IMR-90 (cell line): ENCODE measurements at regions not wholly inside any gene's neighbourhood (a gene's known extent, or its start where the extent isn't known, plus 50 kb on each side); places are given as distances from the start of the nearest gene placed in this dataset.

Experiments used
- ATAC-seq: fragments of 200-7000 bp; cut with Tn5 transposase; 2 replicates; pipeline ENCODE4 v1.9.1; 2020; ENCODE audit warnings: low read depth, mild to moderate bottlenecking, moderate library complexity
- BruUV-seq: library from RNA; stranded (reverse); fragments of 400-500 nt; replicated peaks from 2 replicates; lab custom pipeline; 2021; lab: Mats Ljungman, UMichigan
- CTCF ChIA-PET: fragments of 300-600 bp; formaldehyde crosslinking; extraction: SDS; loops from one replicate; lab custom pipeline; 2021; ENCODE audit warnings: antibody characterized with exemption; lab: Yijun Ruan, JAX
- POLR2A ChIA-PET: fragments of 300-600 bp; sonication (Branson Sonifier 250); formaldehyde crosslinking; loops from one replicate; lab custom pipeline; 2022; ENCODE audit warnings: antibody characterized with exemption; ENCODE audit not compliant: unreplicated experiment; lab: Charles Lee
- DNase-seq: peaks from one replicate; pipeline ENCODE4 v3.0.0; 2013
- H2AFZ ChIP-seq: replicated peaks from 2 replicates; pipeline ENCODE3; 2013; ENCODE audit warnings: low read length, mild to moderate bottlenecking; ENCODE audit not compliant: poor library complexity
- H2AK5ac ChIP-seq: 2 replicates; pipeline ENCODE4 v1.6.1; 2013; ENCODE audit warnings: low read depth, low read length, inconsistent platforms
- H2AK9ac ChIP-seq: replicated peaks from 2 replicates; pipeline ENCODE3; 2013; ENCODE audit warnings: mild to moderate bottlenecking, low read depth, low read length, moderate library complexity; ENCODE audit not compliant: poor library complexity
- H2BK120ac ChIP-seq: 2 replicates; pipeline ENCODE4 v1.6.1; 2013; ENCODE audit warnings: low read depth, low read length, inconsistent platforms
- H2BK15ac ChIP-seq: 3 replicates; pipeline ENCODE4 v1.6.1; 2013; ENCODE audit warnings: low read depth, low read length, inconsistent platforms
- H2BK20ac ChIP-seq: 2 replicates; pipeline ENCODE4 v1.6.1; 2013; ENCODE audit warnings: low read depth, mild to moderate bottlenecking, inconsistent platforms, low read length, moderate library complexity
- H2BK5ac ChIP-seq: 2 replicates; pipeline ENCODE4 v1.6.1; 2013; ENCODE audit warnings: mild to moderate bottlenecking, low read depth, low read length, inconsistent platforms; ENCODE audit not compliant: poor library complexity, severe bottlenecking
- H3K14ac ChIP-seq: replicated peaks from 2 replicates; pipeline ENCODE4 v1.6.1; 2013; ENCODE audit warnings: low read depth, low read length, inconsistent platforms
- H3K18ac ChIP-seq: 2 replicates; pipeline ENCODE4 v1.6.1; 2013; ENCODE audit warnings: low read depth, low read length, control low read depth
- H3K23ac ChIP-seq: 2 replicates; pipeline ENCODE4 v1.6.1; 2013; ENCODE audit warnings: low read depth, low read length, inconsistent platforms
- H3K27ac ChIP-seq: 2 replicates; pipeline ENCODE4 v1.5.1; 2013; ENCODE audit warnings: mild to moderate bottlenecking, control low read depth, low read length; ENCODE audit not compliant: insufficient read depth
- H3K27me3 ChIP-seq: 2 replicates; pipeline ENCODE4 v1.6.1; 2013; ENCODE audit warnings: low read length; ENCODE audit not compliant: control insufficient read depth, insufficient read depth
- H3K36me3 ChIP-seq: 2 replicates; pipeline ENCODE4 v1.6.1; 2013; ENCODE audit warnings: low read length, mixed read lengths; ENCODE audit not compliant: control insufficient read depth, insufficient read depth
- H3K4ac ChIP-seq: 2 replicates; pipeline ENCODE4 v1.6.1; 2013; ENCODE audit warnings: low read depth, low read length, inconsistent platforms
- H3K4me1 ChIP-seq: 2 replicates; pipeline ENCODE4 v1.6.1; 2013; ENCODE audit warnings: low read length, mixed read lengths; ENCODE audit not compliant: control insufficient read depth, insufficient read depth
- H3K4me2 ChIP-seq: 2 replicates; pipeline ENCODE4 v1.6.1; 2013; ENCODE audit warnings: low read depth, mild to moderate bottlenecking, control low read depth, low read length, moderate library complexity
- H3K4me3 ChIP-seq: 2 replicates; pipeline ENCODE4 v1.5.1; 2013; ENCODE audit warnings: low read depth, mild to moderate bottlenecking, control low read depth, low read length, moderate library complexity; ENCODE audit not compliant: insufficient read depth
- H3K56ac ChIP-seq: 2 replicates; pipeline ENCODE4 v1.6.1; 2013; ENCODE audit warnings: low read length, inconsistent platforms; ENCODE audit not compliant: insufficient read depth; ENCODE audit errors: extremely low read depth
- H3K79me1 ChIP-seq, 2 experiments: 2 replicates each; pipeline ENCODE4 v1.6.1; 2013; ENCODE audit warnings: low read length in 2 of 2, inconsistent platforms in 1 of 2, low read depth in 1 of 2
- H3K9ac ChIP-seq: 2 replicates; pipeline ENCODE4 v1.6.1; 2013; ENCODE audit warnings: low read depth, low read length, control low read depth
- H3K9me1 ChIP-seq: 2 replicates; pipeline ENCODE4 v1.6.1; 2013; ENCODE audit warnings: low read length, inconsistent platforms; ENCODE audit not compliant: insufficient read depth
- H3K9me3 ChIP-seq: 2 replicates; pipeline ENCODE4 v1.6.1; 2013; ENCODE audit warnings: low read length; ENCODE audit not compliant: control insufficient read depth, insufficient read depth
- H4K20me1 ChIP-seq: 2 replicates; pipeline ENCODE4 v1.6.1; 2013; ENCODE audit warnings: low read length, inconsistent platforms; ENCODE audit not compliant: insufficient read depth
- H4K5ac ChIP-seq: 2 replicates; pipeline ENCODE4 v1.6.1; 2013; ENCODE audit warnings: mild to moderate bottlenecking, low read depth, low read length, control low read depth
- H4K8ac ChIP-seq, 2 experiments: 2 replicates each; pipeline ENCODE4 v1.6.1; 2013; ENCODE audit warnings: low read depth in 2 of 2, low read length in 2 of 2, control low read depth in 1 of 2, inconsistent platforms in 1 of 2
- H4K91ac ChIP-seq: 2 replicates; pipeline ENCODE4 v1.6.1; 2013; ENCODE audit warnings: low read depth, low read length, inconsistent platforms; ENCODE audit not compliant: insufficient read depth
- MAFK ChIP-seq: IDR thresholded peaks from 2 replicates; pipeline ENCODE4 v1.6.1; 2012; ENCODE audit warnings: low read depth, low read length, improper control_type of control experiment
- MAZ ChIP-seq: IDR thresholded peaks from 2 replicates; pipeline ENCODE4 v1.6.1; 2012; ENCODE audit warnings: low read depth, mild to moderate bottlenecking, low read length, improper control_type of control experiment, moderate library complexity, borderline replicate concordance
- RCOR1 ChIP-seq: IDR thresholded peaks from 2 replicates; pipeline ENCODE4 v1.6.1; 2012; ENCODE audit warnings: mild to moderate bottlenecking, low read length, improper control_type of control experiment; ENCODE audit not compliant: insufficient replicate concordance
- WGBS, 2 experiments: methylation state at CpG; one replicate each; pipeline versions ENCODE4 v1.1.5 to v1.1.7; 2013; ENCODE audit warnings: missing lambda C conversion rate in 2 of 2; ENCODE audit not compliant: insufficient read length in 1 of 2; ENCODE audit errors: extremely low coverage in 2 of 2; 5-methylcytosine and 5-hydroxymethylcytosine counted together
- dilution Hi-C: fragments of 300-500 bp; cut with HindIII; formaldehyde crosslinking; loops from one replicate; pipeline ENCODE4 v1.14.3; 2018; ENCODE audit warnings: low sequenced_read_pairs; ENCODE audit not compliant: unreplicated experiment
- in situ Hi-C: fragments of 300-500 bp; cut with MboI; formaldehyde crosslinking; loops from 3 replicates; pipeline ENCODE4 v1.14.3; 2019; ENCODE audit warnings: low sequenced_read_pairs, inconsistent platforms, mixed read lengths
- intact Hi-C: fragments of 100-400 bp; cut with micrococcal nuclease; formaldehyde crosslinking; loops from 2 replicates; pipeline ENCODE4 v1.10.0; 2022
- TF ChIP-seq, protein P1 (sequence below): fragments of 150-350 bp; IDR thresholded peaks from 2 replicates; pipeline ENCODE4 v1.6.1; 2017; ENCODE audit warnings: mild to moderate bottlenecking, antibody characterized with exemption, low read length, low read depth
- TF ChIP-seq, protein P2 (sequence below): fragments of 150-350 bp; IDR thresholded peaks from 2 replicates; pipeline ENCODE4 v1.6.1; 2016; ENCODE audit warnings: low read depth, mild to moderate bottlenecking, low read length, moderate library complexity, borderline replicate concordance
- TF ChIP-seq, protein P3 (sequence below): conservative IDR thresholded peaks from 2 replicates; pipeline ENCODE4 v1.5.1; 2012; ENCODE audit warnings: mild to moderate bottlenecking, low read depth, low read length, improper control_type of control experiment

DNA sequence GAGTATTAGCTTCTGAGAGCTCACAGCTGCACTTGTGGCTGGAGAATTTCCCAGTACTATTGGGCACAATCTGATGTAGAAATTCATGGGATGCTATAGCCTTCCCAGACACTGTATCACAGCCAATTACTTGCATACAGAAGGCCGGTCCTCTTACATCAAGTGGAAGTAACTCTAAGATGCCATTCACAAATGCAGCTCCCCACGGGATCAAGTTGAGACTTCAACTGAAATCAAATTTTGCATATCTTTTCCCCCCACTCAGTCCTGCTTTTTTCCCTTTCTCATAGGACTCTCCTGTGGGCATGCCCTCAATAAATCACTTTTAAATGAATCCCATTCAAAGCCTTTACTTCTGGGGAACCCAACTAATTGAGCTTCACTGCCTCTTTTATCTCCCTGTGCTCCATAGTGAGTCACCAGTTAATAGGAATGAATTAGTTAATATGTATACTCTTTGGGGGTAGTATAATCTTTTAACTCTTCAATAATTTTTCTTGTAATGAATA is 1970.8 kb downstream of the OLFM4 start:
- TF ChIP-seq, protein P1, sequence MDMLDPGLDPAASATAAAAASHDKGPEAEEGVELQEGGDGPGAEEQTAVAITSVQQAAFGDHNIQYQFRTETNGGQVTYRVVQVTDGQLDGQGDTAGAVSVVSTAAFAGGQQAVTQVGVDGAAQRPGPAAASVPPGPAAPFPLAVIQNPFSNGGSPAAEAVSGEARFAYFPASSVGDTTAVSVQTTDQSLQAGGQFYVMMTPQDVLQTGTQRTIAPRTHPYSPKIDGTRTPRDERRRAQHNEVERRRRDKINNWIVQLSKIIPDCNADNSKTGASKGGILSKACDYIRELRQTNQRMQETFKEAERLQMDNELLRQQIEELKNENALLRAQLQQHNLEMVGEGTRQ, result no peak
- TF ChIP-seq, protein P2, sequence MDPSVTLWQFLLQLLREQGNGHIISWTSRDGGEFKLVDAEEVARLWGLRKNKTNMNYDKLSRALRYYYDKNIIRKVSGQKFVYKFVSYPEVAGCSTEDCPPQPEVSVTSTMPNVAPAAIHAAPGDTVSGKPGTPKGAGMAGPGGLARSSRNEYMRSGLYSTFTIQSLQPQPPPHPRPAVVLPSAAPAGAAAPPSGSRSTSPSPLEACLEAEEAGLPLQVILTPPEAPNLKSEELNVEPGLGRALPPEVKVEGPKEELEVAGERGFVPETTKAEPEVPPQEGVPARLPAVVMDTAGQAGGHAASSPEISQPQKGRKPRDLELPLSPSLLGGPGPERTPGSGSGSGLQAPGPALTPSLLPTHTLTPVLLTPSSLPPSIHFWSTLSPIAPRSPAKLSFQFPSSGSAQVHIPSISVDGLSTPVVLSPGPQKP, result no peak
- TF ChIP-seq MAZ, result no peak
- no peak for TF ChIP-seq RCOR1
- TF ChIP-seq MAFK, result no peak
- TF ChIP-seq, protein P3, sequence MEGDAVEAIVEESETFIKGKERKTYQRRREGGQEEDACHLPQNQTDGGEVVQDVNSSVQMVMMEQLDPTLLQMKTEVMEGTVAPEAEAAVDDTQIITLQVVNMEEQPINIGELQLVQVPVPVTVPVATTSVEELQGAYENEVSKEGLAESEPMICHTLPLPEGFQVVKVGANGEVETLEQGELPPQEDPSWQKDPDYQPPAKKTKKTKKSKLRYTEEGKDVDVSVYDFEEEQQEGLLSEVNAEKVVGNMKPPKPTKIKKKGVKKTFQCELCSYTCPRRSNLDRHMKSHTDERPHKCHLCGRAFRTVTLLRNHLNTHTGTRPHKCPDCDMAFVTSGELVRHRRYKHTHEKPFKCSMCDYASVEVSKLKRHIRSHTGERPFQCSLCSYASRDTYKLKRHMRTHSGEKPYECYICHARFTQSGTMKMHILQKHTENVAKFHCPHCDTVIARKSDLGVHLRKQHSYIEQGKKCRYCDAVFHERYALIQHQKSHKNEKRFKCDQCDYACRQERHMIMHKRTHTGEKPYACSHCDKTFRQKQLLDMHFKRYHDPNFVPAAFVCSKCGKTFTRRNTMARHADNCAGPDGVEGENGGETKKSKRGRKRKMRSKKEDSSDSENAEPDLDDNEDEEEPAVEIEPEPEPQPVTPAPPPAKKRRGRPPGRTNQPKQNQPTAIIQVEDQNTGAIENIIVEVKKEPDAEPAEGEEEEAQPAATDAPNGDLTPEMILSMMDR, result no peak
- no peak overlapping the region for H3K14ac ChIP-seq
- H3K23ac ChIP-seq, result no peak overlapping the region
- H3K9me1 ChIP-seq, result no peaks in the 10 kb centered on the region
- peaks cover 2% of the 10 kb centered on the region for H3K9me3 ChIP-seq
- no peak overlapping the region for H4K8ac ChIP-seq
- H3K4me2 ChIP-seq, result no peak overlapping the region
- intact Hi-C loops (no loop called here), in situ Hi-C loops (no loop called here), dilution Hi-C loops (no loop called here)
- H3K36me3 ChIP-seq, result no peaks in the 10 kb centered on the region
- no peak overlapping the region for H3K18ac ChIP-seq
- no peaks in the 10 kb centered on the region for H3K4me1 ChIP-seq
- no peak overlapping the region for H3K4ac ChIP-seq
- no peaks in the 10 kb centered on the region for H4K20me1 ChIP-seq
- H2AFZ ChIP-seq, result no peak overlapping the region
- no TSS peak for BruUV-seq
- no peak overlapping the region for H2AK5ac ChIP-seq
- no peak overlapping the region for H2BK5ac ChIP-seq
- no peak overlapping the region for H2BK120ac ChIP-seq
- no peaks in the 10 kb centered on the region for H3K27me3 ChIP-seq
- ATAC-seq (no peak), DNase-seq (no peak)
- no peak overlapping the region for H2BK15ac ChIP-seq
- ChIA-PET CTCF (no interaction called here), POLR2A (no interaction called here)
- no peak overlapping the region for H2BK20ac ChIP-seq
- H3K9ac ChIP-seq, result no peak overlapping the region
- 40% methylated on average over 2 of the region's 2 CpGs; no CpG with 5 or more reads in 1 of the 2 experiments for WGBS, 2 experiments
- H3K27ac ChIP-seq, result no peak overlapping the region
- H4K91ac ChIP-seq, result no peak overlapping the region
- no peak overlapping the region for H2AK9ac ChIP-seq
- H3K56ac ChIP-seq, result no peak overlapping the region
- no peak overlapping the region for H3K4me3 ChIP-seq
- no peaks in the 10 kb centered on the region for H3K79me1 ChIP-seq
- H4K5ac ChIP-seq, result no peak overlapping the region
